Endometrium (tissue), 2 donors: ENCODE measurements at regions not wholly inside any gene's neighbourhood (a gene's known extent, or its start where the extent isn't known, plus 50 kb on each side); places are given as distances from the start of the nearest gene placed in this dataset.
A peak's percentile ranks its signal among the peaks of the same experiment; 100 is the strongest.

Experiments
- FAIRE-seq: peaks from 2 replicates; lab custom pipeline; 2012; peaks lifted over from hg19 to GRCh38; lab: Jason Lieb, UNC
- donor health status: control.
- donor health status: control.

GRCh38 chr13:76795701-76796695 is 90.2 kb downstream of the KCTD12 start:
- no peak for FAIRE-seq

DNA sequence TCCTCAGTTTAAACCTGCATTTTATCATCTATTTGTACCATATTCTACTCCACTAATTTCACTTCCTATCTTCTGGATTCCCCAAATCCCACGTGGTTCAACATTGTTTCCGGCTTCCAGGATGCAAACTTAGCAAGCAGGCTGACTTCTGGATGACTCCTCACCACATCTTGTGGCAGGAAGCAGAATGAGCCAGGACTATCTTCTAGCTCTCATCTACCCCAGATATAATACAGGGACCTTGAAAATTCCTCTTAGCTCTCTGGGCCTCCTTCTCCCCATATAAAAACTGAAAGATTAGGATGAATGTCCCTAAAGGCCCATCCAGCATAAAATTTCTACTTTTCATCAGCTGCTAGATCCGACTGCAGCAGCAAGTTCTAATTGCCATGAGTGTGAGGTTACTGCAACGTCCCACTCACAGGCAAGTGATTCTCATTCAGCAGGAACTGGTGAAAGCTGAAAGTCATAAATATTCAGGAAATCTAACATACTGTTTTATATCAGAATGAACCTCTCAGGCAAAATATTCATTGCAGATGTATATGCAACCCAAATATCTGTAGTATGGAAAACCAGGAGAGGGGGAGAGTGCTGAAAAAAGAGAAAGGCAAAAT is 93.4 kb downstream of the KCTD12 start:
- FAIRE-seq = no peak

- no peak for FAIRE-seq
Measured at GRCh38 chr13:76790980-76791819, 95.0 kb downstream of the KCTD12 start.

GRCh38 chr13:76790526-76790925 is 95.7 kb downstream of the KCTD12 start:
- no peak for FAIRE-seq

DNA sequence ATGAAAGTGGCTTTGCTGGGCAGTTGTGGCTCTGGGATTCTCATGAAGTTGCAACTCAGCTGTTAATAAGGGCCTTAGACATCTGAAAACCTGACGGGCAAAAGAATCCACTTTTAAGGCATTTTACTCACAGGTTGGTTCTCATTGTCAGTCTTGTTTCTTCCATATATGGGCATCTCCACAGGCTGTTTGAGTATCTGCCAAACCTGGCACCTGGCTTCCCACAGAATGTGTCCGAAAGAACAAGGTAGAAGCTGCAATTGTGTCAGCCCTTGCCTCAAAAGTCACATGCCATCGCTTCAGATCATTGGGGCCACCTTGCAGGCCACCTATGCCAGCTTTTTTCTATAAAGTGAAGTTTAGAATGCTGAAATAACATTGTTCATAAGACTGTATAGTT is 102.4 kb downstream of the KCTD12 start:
- FAIRE-seq = no peak

GRCh38 chr13:76778853-76779252 is 107.4 kb downstream of the KCTD12 start:
- FAIRE-seq = no peak

DNA sequence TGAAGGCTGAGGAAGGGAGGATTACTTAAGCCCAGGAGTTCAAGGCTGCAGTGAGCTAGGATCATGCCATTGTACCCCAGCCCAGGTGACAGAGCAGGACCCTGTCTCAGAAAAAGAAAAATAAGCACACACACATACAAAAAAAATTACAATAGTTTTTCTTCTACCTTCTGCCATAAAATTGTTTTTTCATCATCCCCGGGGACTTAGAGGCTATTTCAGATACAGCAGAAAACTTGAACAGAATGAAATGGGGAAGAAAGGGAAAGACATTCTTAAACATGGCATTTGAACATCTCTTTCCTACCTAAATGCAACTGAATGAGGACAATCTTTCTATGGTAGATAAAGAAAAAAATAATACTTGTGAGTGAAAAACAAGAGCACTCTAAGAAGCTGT is 109.1 kb downstream of the KCTD12 start:
- no peak for FAIRE-seq

DNA sequence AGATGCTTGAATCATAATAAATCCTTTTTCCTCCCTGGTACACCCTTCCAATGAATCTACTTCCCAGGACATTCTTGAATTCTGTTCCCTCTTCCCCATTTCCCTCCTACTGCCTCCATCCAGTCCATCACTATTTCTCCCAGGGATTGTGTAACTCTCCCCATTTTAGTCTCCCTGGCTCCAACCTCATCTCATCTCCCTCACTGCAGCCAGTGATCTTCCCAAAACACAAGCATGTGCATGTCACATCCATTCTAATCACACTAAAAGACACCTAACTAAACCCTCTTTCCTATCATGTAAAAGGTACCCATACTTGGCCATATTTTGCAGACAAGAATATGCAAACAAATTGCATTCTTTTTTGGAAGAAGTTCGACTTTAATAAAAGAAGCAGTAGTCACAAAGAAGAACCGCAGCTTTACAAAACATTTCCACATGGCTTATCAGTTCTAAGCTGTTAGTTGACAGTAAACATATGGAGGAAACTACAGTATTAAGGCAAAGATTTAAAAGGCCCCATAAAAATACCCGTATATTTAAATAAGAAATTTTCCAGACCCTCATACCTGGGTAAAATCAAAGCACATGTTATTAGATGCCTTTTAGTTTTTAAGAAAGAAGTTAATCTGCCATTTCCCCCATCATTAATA is 111.0 kb downstream of the KCTD12 start:
- FAIRE-seq = no peak

DNA sequence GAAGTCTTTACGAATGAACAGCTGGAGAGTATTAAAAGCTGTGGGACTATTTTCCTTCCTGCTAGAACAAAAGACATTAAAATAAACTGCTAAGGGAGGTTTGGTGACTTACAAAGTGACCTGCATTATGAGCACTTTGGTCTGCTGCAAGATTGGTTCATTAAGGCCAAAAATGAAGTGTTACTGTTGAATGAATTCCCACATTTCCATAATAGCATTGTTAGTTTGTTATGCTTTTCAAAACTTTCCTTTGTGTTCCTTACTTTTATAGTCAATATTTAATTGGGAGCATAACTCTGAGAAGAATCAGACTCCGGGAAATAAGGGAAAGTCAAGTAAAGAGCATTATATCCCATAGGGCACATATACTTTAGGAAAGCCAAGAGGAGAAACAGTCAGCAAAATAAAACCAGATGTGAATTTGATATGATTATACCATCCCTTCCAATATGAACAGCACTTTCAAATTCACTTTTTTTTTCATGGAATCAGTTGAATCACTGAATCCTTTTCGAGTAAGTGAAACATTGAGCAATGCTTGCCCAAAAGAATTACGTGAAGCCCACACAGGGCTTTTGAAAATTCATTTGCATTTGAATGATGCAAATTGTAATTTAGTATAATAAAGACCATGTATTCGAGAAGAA is 112.6 kb downstream of the KCTD12 start:
- peak; percentile 99 for FAIRE-seq

GRCh38 chr13:76772241-76772640 is 114.0 kb downstream of the KCTD12 start:
- FAIRE-seq = no peak

- FAIRE-seq = no peak
Measured at GRCh38 chr13:76769271-76769791, 116.9 kb downstream of the KCTD12 start.

DNA sequence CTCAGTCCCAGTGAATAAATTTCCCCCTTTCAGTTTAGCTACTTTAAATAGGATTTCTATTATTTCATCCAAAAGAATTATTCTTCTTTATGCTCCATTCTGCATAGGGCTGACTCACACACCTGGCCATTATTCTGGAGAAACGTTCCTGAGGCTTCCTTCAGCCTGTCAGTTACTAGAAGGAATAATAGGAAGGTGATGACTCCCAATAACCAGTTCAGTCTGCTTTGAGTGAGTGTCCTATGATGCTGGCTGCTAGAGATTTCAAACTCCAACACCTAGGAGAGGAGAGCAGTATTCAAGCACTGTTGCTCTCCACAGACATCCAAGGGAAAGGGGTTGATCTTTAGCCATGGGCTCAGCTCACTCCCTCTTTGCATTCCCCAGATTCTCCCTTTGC is 117.8 kb downstream of the KCTD12 start:
- no peak for FAIRE-seq

DNA sequence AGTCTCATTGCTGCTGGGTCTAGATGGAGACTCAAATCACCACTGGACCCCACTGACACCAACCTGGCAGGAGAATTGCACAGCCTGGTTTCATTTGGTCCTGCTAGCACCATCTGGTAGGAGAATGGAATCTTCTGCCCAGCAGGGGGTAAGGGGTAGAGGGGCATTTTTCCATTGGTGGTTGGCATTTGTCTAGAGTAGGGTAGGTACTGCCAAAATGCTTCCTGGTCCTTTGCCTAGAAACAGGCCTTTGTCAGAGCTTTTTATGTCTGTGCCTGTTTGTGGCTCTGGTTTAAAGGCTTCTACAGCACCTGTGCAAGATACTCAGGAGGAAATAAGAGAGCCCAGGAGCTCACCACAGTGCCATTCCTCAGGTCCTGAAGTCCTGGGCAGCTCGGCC is 121.3 kb downstream of the KCTD12 start:
- FAIRE-seq = no peak

DNA sequence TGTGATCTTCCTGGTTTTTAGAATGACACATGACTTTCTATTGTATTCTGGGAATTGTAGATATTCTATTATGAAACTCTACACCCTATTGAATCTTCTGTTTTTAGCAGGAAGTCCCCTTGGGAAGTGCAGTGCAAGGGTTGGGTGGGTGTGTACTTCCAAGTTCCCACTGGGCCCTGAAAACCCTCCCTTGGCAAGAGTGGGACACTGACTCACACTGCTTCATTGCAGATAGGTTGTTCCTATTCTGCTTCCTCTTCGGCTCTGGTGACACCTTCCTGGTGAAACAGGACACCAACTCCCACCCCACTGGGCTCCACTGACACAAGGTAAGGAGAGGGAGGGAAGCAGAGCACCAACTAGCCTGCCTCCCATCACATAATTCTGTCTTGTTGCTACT is 121.8 kb downstream of the KCTD12 start:
- FAIRE-seq = peak; percentile 37

GRCh38 chr13:76762721-76763120 is 123.5 kb downstream of the KCTD12 start:
- no peak for FAIRE-seq

DNA sequence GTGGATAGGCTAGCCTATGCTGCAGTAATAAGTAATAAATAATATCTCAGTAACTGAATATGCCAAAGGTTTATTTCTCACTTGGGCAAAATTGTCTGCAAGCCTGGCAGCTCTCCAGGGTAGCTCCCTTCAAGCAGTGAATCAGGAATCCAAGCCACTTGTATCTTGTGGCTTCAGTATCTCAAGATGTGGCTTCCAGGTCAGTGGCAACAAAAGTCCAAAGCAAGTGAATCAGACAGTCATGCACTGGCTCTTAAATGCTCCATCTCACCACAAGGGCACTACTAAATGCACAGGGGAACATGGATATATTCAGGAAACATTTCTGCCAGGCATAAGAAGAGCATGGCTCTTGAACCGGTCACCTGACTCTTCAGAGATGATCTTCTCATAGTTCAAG is 126.3 kb downstream of the KCTD12 start:
- no peak for FAIRE-seq

DNA sequence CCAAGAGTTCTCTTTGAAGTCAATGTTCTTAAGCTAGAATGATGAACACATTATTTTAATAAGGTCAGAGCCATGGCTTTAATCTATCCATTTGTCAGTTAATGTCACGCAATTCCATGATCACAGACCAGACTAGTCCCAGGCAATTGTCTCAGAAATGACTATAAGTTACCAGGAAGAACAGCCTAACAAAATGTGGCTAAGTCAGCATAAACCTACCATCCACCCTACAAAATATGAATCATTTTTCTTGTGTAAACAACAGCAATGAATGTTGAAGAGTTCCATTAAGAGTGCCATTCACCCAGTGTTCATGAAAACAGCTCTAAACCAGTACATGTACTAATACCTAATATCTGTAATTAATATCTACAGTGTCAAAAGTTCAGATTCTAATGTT is 127.5 kb downstream of the KCTD12 start:
- FAIRE-seq = no peak

DNA sequence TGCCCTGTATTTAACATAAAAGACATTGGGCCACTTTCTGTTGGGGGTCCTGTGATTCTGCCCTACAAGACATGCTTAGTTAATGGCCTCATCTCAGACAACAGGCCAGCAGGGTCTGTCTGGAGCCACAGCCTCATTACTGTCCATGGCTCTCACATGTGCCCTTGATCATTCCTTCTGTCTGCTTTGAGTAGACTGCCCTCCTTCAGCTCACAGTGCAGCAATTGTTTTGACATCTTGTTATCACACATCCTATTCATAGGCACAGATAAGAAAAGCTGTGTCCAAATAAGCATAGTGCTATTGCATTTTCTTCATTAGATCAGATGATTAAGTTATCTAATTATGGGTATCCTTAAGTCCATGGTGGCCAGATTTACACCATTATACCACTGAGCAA is 127.9 kb downstream of the KCTD12 start:
- no peak for FAIRE-seq

GRCh38 chr13:76756451-76756850 is 129.8 kb downstream of the KCTD12 start:
- no peak for FAIRE-seq

DNA sequence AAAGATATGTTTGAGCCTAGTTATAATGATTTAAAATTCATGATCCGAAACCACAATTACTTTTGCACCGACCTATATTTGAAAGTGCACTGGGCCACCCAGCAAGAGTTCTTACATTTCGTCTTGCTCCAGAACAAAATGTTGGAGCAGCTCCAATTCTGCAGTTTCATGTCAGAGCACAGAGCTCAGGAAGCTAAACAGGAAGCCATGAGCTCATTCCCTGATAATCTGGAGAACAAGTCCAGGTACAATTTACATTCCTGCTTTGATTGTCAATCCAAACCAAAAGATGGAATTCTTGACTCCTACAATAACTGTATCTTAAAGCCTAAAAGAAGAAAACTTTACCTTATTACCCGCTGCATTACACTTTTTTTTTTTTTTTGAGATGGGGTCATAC is 131.8 kb downstream of the KCTD12 start:
- no peak for FAIRE-seq

DNA sequence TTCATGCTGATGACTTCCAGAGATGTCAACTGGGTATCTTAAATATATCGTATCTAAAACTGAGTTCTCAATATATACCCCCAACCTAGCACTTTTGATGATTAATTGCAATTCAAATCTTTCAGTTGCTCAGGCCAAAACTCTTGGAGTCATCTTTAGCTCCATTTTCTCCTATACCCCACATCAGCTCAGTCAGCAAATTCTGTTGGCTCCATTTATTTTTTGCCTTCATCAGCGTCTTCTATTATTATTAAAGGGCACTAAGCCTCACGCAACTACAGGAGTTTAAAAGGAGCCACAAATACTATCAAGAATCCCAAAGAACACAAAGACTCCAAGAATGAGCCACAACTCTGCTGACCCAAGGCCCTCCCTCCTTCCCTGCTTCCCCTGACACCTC is 134.9 kb downstream of the KCTD12 start:
- FAIRE-seq = no peak
